Fibroblast of skin of back (primary cell): ENCODE measurements at regions not wholly inside any gene's neighbourhood (a gene's known extent, or its start where the extent isn't known, plus 50 kb on each side); places are given as distances from the start of the nearest gene placed in this dataset.
"Not testable (repeated sequence)": the region's sequence is repeated elsewhere in the genome, so short reads cannot be mapped to it uniquely, and the experiment has no call there.

ENCODE experiments used
- DNase-seq: peaks from one replicate; pipeline ENCODE4 v3.0.0-alpha.2; 2013

- DNase-seq: not testable (repeated sequence)
These were observed 57.6 kb upstream of the BOLA1 start for GRCh38 chr1:149841597-149842238.

DNA sequence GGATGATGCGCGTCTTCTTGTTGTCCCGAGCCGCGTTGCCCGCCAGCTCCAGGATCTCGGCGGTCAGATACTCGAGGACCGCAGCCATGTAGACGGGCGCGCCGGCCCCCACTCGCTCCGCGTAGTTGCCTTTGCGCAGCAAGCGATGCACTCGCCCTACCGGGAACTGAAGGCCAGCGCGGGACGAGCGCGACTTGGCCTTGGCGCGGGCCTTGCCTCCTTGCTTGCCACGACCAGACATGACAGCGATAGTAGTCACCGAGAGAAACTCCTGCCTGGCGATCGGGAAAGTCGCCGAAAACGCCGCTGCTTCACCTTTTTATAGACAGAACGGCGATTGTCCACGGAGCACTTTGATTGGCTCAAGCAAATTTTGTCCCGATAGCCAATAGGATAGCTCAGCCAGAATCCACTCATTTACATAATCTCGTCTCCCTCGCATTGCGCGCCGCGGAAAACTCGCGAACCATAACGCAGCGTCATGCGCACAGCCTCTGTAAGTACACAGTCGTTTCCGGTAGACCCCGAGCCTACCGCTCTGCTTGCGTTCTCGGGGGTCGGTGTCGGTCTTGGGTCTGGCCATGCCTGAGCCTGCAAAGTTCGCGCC, 56.8 kb upstream of the BOLA1 start:
- not testable (repeated sequence) for DNase-seq

GRCh38 chr1:149843431-149844041, 55.8 kb upstream of the BOLA1 start:
- DNase-seq: no peak

DNA sequence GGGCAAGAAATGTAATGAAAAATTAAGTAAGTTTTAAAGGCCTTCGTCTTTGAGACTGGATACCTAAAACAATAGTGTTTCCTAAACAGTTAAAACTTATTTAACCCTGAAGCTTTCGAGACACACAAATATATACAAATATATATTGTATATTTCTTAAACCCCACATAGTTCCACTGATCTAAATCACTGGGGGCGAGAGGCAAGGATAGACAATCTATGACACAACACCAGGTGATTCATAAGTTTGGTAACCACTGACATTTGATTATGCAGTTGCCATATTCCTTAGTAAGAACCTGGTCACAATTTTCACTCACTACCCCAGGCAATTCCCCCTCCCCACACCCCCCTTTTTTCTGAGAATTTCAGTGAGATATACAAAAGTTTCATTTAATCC, 55.3 kb upstream of the BOLA1 start:
- peak; percentile 52 for DNase-seq

- no peak for DNase-seq
These were observed 54.6 kb upstream of the BOLA1 start for GRCh38 chr1:149844650-149845255.

DNA sequence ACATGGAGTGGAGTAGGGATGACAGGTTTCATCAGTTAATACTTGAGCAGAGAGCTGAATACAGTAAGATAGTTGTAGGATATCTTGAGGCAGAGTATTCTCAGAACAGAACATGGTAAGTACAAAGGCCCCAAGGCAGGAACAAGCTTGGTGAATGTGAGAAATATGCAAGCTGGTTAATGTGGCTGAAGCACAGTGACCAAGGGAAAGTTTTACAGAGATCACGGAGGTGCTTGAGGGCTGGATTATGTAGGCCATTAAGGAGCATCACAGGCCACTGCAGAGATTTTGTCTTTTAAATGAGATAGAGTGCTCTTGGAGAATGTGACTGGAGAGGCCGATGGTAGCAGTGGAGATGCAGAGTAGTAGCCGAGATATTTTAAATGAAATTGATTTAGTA, 54.0 kb upstream of the BOLA1 start:
- no peak for DNase-seq

DNA sequence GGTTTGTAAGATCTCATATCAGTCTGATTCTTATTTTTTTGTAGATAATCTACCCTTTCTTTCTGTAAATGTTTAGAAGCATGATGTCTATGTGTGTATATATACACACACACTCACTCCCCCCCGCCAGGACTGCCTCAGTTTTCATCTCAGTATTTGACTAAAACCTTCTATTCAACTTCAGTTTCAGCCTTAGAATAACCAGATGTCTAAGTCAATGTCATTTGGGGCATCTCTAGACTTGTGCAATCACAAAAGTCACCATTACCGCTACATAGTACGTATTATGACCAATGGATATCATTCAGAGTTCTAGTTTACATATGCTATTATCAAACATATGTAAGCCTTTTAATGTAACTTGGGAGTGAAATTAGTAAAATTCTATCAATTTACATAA, 53.3 kb upstream of the BOLA1 start:
- no peak for DNase-seq

DNA sequence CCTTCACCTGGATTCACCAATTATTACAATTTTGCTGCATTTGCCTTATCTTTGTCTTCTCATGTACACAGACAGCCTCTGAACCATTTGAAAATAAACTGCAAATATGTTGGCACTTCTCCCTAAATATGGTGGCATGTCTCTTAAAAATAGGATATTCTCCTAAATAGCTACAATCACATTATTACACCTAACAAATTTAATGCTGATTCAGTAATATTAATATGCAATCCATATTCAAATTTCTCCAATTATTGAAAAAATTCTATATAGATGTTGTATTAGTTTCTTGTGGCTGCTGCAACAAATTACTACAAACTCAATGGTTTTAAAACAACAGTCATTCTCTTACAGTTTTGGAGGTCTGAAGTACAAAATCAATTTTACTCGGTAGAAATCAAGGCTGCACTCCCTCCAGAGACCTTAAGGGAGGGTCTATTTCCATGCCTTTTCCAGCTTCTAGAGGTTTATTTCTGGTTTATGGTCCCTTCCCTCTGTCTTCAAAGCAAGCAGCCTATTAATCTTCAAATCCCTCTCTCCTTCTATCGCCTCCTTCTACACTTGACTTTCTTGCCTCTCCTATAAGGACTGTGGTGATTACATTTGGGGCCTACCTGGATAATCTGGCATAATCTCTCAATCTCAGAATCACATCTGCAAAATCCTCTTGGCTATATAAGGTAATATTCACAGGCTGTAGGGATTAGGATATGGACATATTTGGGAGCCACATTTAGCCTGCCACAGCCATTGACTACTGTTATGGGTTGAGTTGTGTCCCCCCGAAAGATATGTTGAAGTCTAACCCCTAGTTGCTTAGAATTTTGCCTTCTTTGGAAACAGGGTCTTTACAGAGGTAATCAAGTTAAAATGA, 52.5 kb upstream of the BOLA1 start:
- DNase-seq: no peak

DNA sequence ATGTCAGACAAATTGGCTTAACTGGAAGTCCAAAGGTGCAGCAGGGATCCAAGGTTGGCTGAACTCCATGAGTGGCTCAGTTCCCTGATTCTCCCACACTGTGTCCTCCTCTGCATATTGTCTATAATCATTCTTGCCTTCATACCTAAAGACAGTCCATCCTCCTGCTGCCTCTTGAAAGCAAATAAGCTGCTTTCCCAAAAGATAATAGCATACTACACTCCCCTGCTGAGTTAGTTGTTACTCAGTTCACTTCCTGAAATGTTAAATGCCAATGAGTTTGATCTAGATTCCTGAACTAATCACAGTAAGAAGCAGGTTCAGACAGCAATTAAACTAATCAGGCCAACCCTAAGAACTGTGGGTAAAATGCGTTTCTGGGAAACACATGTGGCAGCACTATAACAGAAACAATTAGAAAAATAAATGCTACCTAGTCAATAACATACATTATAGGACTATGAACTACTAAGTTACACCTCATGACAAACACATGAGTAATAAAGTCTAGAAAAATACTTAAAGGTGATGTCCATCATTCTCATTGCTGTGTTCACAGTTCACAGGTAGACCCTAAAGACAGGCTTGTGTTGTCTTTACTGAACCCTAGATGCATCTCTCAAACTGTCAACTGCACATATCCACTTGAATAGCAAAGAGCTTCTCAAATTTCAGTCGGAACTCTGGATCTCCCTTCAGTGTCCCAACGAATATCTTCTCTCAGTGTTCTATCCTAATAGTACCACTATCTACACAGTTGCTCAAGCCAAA, 50.8 kb upstream of the BOLA1 start:
- DNase-seq: no peak

DNA sequence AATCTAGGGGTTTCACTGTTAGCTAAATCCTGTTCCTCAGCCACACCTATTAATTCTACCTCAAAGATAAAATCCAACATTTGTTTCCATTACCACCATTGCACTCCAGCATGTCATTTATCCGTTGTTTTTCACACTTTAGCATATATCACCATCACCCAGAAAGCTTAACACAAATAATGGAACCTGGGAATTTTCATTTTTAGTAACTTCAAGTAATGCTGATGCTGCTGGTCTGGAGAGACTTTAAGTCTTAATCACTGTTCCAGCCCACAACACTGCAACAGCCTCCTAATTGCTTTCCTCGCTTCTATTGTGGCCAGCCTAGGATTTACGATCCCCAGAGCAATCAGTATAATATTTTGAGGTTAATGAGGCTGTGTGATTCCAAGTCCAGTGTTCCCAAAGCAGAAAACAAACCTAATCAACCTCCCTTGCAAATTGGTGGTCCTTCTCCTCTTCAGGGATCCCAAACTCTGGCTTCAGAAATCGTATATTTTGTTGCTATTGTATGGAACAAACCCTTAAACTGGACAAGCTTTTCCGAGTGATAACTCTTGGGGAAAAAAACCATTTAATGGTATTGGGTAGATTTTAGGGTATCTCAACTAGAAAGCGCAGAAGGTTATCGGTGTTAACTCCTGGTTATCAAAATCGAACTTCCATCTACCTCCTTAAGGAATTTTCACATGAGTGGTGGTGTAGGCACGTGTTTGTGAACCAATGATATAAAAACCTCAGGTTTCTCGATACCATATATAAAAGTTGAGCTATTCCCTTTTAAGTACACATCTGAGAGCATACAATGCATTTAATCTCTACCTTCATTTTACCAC, 50.0 kb upstream of the BOLA1 start:
- no peak for DNase-seq
